Left hindlimb (tissue), 1 donor: ENCODE measurements at regions not wholly inside any gene's neighbourhood (a gene's known extent, or its start where the extent isn't known, plus 50 kb on each side); places are given as distances from the start of the nearest gene placed in this dataset.

Experiments
- DNase-seq: peaks from one replicate; pipeline ENCODE4 v3.0.0-alpha.2; 2018

DNA sequence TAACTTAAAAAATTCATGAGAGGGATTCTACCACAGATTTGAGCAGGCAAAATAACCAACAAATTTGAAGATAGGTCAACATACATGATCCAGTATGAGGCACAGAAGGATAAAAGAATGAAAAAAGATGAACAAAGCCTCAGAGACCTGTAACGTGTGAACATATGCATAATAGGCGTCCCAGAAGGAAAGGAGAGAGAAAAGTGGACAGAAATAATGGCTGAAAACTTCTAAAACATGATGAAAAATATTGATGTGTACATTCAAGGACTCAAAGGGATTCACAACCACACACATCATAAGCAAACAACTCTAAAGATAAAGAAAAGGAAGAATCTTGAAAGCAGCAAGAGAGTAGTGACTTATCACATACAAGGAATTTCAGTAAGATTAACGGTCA, 100.1 kb upstream of the PARD3B start:
- no peak for DNase-seq

- no peak for DNase-seq
Observed at GRCh38 chr2:204447722-204448121, 97.6 kb upstream of the PARD3B start.

GRCh38 chr2:204449977-204450376, 95.3 kb upstream of the PARD3B start:
- no peak for DNase-seq

- no peak for DNase-seq
Observed at GRCh38 chr2:204451766-204452165, 93.5 kb upstream of the PARD3B start.

- peak; percentile 81 for DNase-seq
Observed at GRCh38 chr2:204452464-204453023, 92.7 kb upstream of the PARD3B start.

DNA sequence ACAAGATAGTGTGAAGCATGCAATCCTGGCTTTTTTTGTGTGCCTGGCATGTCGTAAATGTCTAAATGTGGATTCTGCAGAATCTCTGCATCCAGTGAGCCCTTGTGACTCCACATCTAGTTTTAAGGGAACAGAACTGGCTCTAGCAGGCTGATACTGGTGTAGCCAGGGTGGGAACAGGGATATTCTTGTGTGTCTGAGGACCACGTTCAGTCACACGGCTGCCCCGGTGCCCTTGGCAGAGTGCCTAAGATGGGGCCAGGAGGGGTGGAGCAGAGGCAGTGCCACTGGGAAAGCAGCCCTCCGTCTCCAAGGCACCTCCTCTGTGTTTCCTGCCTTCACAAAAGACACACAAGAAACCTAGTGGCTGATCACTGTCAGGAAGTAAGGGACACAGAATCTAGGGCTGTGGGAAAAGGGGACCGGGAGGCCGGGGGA, 91.5 kb upstream of the PARD3B start:
- peak; percentile 84 for DNase-seq

DNA sequence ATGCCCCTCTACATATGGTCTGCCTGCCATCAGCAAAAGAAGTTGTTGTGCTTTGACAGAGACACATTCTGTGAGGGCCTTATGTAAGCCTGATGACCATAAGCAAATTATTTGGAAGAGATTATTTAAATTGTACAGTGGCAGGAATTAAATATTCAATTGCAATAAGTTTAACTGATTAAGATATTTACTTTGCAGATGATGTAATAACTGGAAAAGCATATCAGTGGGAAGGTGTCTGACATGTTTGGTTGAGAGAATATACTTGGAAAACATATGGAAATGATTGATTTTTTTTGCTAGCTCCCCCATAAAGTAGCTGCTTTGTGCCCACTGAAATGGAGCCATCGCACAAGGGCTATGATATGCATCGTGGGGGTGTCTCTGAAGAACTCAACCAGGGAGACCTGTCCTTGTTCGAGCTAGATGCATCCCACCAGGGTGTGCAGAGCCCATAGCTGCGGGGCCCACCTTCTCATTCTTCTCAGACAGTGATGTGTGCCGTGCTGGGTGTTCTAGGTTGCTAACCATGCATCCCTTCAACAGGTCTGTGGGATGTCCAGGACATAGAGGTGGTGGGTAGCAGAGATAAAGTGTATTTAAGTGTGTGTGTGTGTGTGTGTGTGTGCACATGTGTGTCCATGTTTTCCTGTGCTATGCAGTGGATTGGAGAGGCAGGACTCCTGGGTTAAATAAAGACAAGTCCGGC, 90.4 kb upstream of the PARD3B start:
- no peak for DNase-seq

DNA sequence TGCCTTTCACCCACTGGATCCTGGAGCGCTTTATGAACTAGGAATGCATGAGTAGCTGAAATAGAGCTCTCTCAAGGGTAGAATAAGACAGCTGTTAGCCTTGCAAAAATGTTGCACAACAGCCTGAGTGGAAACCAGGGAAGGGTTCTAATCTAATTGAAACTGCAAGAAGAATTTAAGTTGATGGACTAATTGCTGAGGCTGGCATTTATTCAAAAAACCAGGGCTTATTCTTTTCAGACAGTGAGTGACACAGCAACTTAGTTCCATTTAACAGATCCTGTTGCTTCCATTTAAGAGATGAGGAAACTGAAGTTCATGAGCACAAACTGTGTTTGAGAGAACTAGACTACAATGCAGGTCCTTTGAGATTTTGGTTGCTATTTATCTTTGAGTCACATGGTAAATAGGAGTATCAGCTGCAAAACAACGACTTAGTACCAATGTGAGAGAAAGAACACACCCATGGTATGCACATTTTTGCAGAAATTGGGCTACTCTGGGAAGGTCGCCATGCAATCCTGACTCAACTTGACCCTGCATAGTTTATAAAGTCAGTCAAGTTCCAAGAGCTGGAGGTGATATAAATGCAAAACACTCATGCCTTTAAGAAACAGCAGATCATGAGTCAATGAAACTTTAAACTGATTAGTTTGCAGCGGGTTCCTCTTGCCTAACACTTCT, 76.4 kb upstream of the PARD3B start:
- DNase-seq, result no peak

GRCh38 chr2:204470178-204470620, 75.1 kb upstream of the PARD3B start:
- no peak for DNase-seq

GRCh38 chr2:204470621-204471196, 74.6 kb upstream of the PARD3B start:
- no peak for DNase-seq

GRCh38 chr2:204472375-204472774, 72.9 kb upstream of the PARD3B start:
- DNase-seq, result no peak

DNA sequence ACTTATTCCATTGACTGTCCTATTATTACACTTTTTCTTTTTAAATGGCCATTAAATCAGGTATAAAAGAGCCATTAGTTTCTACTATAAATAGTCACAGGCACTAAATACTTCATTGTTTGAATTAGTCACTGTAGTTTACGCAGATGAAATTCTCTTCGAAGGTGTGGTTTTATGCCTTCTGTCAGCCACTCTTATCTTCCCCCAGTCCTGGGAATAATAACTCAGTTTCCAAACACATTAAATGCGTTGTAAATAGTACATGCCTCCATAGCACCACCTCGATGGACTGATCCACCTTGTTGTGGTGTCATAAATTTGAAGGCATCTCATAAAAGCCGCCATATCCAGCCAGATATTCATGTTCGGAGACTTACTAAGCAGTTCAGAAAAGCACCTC, 72.1 kb upstream of the PARD3B start:
- no peak for DNase-seq

DNA sequence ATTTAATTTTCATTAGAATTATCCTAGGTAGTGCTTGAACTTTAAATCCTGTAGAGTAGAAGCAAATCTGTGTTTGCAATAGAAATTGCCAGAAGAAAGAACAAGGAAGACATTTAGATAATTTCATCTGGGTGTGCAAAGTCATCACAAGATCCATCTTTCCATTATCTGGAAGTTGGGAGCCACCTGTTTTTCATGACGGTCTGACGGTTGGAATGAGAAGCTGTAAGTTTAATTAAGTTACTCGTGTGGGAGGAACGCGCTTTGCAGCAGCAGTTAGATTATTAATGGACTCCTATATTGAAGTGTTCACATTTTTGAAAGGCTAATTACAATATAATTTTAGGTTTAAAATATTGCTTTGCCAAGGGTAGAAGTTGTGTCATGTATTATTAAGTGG, 69.9 kb upstream of the PARD3B start:
- DNase-seq, result no peak

DNA sequence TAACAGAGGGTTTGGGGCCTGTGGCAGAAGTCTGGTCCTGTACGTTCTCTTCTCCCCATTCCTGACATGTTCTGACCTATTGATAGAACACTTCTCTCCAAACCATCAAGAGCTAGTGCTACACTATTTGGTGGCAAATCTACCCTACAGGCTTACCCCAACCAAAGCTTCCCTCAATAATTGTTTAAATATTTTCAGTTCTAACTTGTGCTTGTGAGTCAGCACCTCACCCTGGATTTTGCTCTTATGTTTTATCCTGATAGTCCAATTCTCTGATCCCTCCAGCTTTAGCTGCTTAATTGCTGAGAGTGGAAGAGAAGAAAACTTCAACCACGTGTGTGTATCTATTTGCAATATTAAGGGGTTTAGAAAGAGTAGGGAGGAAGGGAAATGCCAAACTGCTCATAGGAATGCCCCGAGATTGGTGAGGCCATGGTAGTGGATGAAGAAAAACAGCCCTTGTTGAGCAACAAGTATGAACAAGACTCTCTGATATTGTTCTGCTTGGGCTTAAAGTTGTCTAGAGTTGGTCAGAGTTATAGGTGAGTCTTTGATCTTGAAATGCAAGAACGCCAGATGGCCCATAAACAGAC, 67.8 kb upstream of the PARD3B start:
- no peak for DNase-seq

GRCh38 chr2:204479557-204479956, 65.7 kb upstream of the PARD3B start:
- no peak for DNase-seq

DNA sequence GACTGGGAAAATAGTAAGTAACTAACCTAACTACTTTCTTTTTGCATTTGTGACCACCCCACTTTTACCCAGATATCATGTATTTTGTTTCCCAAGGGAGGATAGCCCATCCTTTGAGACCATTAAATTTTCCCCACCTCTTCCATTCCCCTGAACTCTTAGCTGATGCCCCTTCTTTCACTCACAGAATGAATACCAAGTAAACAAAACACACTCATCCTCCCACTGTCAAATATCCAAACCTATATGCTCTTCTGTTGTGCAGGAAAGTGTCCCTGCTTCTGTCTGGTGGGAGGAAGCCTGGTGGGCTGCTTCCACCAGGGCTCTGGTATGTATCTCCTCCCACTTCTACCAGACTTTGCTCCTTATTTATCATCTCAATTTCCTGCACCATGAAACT, 64.6 kb upstream of the PARD3B start:
- no peak for DNase-seq

GRCh38 chr2:204483608-204484081, 61.6 kb upstream of the PARD3B start:
- DNase-seq, result no peak

DNA sequence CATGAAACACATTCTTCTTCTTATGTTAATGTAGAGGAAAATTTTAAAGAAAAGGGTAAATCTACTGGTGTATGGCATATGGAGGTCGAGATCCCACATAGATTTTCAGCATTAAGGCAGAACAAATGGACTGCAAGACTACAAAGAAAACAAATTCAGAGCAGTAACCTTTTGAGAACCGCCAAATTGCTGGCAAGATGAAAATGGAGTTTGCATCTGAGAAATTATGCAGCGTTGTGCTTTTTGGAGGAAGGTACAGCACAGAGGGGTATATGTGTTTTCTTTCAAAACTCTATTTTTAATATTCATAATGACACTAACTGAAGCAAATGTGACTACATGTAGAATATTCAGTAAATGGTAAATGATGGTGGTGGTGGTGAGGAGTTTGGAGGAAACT, 59.0 kb upstream of the PARD3B start:
- DNase-seq, result no peak

GRCh38 chr2:204486805-204487204, 58.5 kb upstream of the PARD3B start:
- no peak for DNase-seq

DNA sequence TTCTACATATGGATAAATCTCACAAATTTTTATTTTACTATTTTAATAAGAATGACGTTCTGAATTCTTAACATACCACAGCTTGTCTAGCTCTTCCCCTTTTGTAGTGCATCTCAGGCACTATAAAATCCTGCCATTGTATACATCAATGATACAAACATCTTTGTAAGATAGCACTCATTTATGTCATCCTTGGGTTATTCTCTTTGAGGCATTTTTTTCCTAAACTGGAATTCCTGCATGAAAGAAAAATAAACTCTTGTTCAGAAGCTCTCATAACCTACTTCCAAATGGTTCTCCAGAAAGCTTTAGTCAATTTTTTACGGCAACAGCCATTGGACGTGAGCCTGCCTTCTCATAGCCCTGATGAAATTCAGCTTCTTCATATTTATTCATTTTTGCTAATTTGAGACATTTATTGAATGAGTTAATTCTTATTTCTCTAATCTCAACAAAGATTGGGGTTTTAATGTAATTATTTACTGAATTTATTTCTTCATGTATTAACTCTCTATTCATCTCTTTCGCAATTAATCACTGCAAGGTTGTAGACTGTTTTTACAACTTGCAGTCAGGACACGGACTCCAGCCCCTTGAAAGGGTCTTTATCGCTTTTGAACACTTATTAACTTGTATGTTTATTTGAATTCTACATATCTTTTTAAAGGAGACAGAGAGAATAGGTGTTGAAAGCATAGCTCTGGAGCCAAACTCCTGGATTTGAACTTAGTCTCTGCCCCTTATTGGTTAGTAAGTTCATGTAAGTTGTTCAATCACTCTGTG, 57.6 kb upstream of the PARD3B start:
- DNase-seq, result no peak

DNA sequence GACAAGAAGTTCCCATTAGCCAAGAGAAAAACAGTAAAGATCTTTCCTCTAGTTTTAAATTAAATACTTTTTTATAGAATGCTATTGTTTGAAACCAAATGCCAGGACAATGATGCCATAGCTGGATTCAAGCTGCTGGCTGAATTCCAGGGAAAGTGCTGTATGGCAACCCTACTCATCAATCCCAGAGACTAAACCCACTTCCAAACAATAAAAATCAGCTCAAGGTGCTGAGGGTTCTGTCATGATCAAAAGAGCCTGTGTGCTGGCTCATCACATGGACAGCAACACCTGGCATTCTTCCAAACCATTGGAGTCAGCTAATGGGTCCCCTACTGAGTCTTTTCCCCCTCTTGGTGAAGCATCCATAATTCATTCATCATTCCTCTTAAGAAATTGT, 53.7 kb upstream of the PARD3B start:
- DNase-seq, result no peak

DNA sequence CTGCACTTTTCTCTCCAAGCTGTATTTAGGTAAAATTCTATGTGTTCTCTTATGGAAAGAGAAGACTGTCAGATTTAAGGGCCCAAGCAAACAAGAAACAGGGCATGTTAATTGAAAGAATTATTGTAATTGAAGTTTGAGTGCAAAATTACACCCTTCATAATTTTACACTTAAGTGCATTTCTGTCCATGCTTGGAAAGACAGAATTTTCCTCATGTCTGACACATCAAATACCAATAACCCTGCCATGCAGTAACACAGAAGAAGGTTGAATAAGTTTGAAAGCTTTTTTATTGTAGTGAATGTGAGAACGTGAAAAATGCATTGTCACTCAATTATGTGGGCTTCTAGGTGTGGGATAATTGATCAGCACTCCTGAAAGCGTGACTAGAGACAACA, 52.9 kb upstream of the PARD3B start:
- DNase-seq, result no peak

DNA sequence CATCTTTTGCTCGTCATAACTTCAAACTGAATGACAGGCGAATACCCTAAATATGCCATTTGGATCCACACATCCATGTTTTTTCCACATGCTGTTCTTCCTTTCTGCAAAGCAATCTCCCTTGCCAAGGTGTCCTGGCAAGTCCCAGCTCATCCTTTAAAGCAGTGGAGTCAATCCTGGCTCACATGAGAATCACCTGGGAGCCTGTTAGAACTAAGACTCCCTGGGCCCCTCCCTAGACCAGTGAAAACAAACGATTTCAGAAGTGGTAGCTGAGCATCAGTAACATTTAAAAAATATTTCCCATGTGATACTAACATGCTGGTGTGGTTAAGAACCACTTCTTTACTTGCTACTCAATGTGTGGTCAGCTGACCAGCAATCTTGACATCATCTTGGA, 50.6 kb upstream of the PARD3B start:
- no peak for DNase-seq
